ENCODE measurements at regions not wholly inside any gene's neighbourhood (a gene's known extent, or its start where the extent isn't known, plus 50 kb on each side); places are given as distances from the start of the nearest gene placed in this dataset.

DNA sequence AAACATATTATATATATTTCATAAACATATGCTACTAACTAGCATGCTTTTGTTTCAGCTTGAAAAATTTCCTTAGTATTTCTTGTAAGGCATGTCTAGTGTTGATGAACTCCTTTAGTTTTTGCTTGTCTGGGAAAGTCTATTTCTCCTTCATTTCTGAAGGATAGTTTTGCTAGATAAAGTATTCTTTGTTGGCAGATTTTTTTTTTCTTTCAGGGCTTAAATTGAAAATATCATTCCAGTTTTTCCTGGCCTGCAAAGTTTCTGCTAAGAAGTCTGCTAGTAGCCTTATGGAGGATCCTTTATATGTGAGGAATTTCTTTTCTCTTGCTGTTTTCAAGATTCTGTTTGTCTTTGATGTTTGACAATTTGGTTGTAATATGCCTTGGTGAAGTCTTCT, 183.5 kb downstream of the SLC4A3 start:
- DNase-seq (ENCODE audit: low read depth), result no peak
- TF ChIP-seq CTCF (conservative IDR thresholded peaks at IDR 0.05; ENCODE audit: low read length), result no peak
- H3K4me3 ChIP-seq (ENCODE audit: low read length), result no peak overlapping the region

DNA sequence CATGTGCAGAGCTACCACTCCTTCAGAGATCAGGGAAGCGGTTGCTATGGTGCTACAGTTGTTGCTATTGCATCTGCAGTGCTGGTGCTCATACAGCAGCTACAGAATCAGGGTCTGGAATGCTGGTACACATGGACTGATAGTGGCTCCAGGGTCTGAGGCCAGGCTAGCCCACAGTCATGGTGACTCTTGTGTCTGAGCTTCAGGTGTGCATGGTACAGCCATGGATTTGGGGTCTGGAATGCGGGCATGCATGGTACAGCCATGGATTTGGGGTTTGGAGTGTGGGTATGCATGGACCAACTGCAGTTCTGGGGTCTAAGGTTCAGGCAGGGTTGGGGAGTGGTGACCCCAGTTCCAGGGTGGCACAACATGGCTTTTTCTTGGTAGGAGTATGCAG, 185.2 kb downstream of the SLC4A3 start:
- no peak for DNase-seq (ENCODE audit: low read depth)
- TF ChIP-seq CTCF (conservative IDR thresholded peaks at IDR 0.05; ENCODE audit: low read length), result no peak
- H3K4me3 ChIP-seq (ENCODE audit: low read length), result no peak overlapping the region

GRCh38 chr2:219820767-219821166, 193.3 kb downstream of the SLC4A3 start:
- no peak for DNase-seq (ENCODE audit: low read depth)
- TF ChIP-seq CTCF (conservative IDR thresholded peaks at IDR 0.05; ENCODE audit: low read length), result no peak
- no peak overlapping the region for H3K4me3 ChIP-seq (ENCODE audit: low read length)

DNA sequence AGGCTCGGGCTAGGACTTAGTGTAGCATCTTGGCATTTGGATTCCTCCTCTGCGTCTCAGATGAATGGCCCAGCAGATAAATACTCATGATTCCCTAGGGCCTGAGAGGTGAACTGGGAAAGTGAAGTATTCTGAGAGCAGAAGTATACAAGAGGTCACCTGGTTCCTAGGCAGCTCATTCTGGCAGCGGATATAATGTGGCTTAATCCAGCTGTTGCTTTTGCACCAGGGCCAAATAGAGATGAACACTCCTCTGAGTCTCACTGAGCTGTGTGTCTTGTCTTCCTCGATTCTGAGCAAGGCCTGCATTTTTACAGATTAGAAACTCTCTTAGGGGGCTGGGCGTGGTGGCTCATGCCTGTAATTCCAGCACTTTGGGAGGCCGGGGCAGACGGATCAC, 196.1 kb downstream of the SLC4A3 start:
- no peak for TF ChIP-seq CTCF (conservative IDR thresholded peaks at IDR 0.05; ENCODE audit: low read length)
- DNase-seq (ENCODE audit: low read depth), result no peak
- no peak overlapping the region for H3K4me3 ChIP-seq (ENCODE audit: low read length)

DNA sequence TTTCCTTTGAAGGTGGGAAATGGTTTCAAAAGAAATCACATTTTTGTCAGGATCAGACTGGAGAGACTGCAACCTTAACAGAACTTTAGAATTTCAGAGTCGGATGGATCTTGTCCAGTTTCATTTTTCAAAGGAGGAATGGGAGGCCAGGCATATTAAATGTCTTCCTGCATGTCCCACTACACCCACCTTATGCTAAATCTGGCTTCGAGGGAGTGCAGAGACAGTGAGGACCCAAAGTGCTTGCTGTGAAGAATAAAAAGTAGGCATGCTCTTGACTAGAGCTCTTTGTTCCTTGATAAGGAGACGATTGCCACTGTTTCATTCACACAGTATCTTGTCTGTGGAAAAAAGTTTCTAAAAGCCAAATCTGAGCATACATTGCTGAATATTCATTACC, 197.6 kb downstream of the SLC4A3 start:
- no peak for TF ChIP-seq CTCF (conservative IDR thresholded peaks at IDR 0.05; ENCODE audit: low read length)
- no peak overlapping the region for H3K4me3 ChIP-seq (ENCODE audit: low read length)
- DNase-seq (ENCODE audit: low read depth), result no peak

- H3K4me3 ChIP-seq (ENCODE audit: low read length), result no peak overlapping the region
- TF ChIP-seq CTCF (conservative IDR thresholded peaks at IDR 0.05; ENCODE audit: low read length), result no peak
- DNase-seq (ENCODE audit: low read depth), result no peak
Measured at GRCh38 chr2:219828127-219828526, 200.7 kb downstream of the SLC4A3 start.

DNA sequence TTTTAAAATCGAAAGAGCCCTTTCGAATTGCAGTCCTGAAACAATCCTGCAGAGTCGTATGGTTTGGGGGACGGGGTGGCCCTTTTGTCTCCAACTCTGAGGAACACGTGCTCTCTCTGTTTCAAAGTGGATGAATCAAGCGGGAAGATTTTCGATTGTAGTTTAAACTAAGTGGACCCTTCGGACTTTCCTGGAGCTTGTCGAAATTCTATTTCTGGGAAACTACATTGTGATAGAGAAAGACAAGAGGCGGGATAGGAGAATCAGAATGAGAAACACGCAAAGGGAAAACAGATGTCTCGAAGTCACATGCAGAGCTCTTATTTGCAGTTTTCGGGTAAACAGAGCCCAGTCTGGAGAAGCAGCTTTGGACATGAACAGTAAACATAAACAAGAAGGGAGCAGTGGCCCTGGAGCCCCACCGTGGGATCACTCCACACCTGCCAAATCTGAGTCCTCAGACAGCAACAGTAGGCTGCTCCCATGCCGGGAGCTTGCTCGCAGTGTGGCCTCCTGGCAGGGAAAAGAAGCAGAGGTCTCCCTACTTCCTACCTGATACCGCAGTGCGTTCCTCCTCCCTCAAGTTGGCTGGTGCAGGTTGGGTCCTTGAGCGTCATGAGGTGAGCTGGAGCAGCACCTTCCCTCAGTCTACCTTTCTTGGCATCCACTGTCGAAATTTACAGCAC, 202.4 kb downstream of the SLC4A3 start:
- TF ChIP-seq CTCF (conservative IDR thresholded peaks at IDR 0.05; ENCODE audit: low read length), result no peak
- no peak for DNase-seq (ENCODE audit: low read depth)
- H3K4me3 ChIP-seq (ENCODE audit: low read length), result no peak overlapping the region

All from AG10803 (cell line).